NCI-H69 (cell line): ENCODE measurements at regions not wholly inside any gene's neighbourhood (a gene's known extent, or its start where the extent isn't known, plus 50 kb on each side); places are given as distances from the start of the nearest gene placed in this dataset.
"Not testable (repeated sequence)": the region's sequence is repeated elsewhere in the genome, so short reads cannot be mapped to it uniquely, and the experiment has no call there.

Experiments used
- DNase-seq: peaks from one replicate; lab custom pipeline; 2025; lab: John Stamatoyannopoulos, UW

- no peak for DNase-seq
Observed at GRCh38 chr22:42217752-42218280, 52.6 kb downstream of the TCF20 start.

GRCh38 chr22:42217019-42217751, 53.3 kb downstream of the TCF20 start:
- peak; percentile 13 for DNase-seq

- no peak for DNase-seq
Observed at GRCh38 chr22:42214633-42215415, 55.6 kb downstream of the TCF20 start.

- DNase-seq, result no peak
Observed at GRCh38 chr22:42208362-42208761, 62.1 kb downstream of the TCF20 start.

GRCh38 chr22:42207918-42208317, 62.5 kb downstream of the TCF20 start:
- no peak for DNase-seq

- no peak for DNase-seq
Observed at GRCh38 chr22:42203609-42204008, 66.8 kb downstream of the TCF20 start.

- DNase-seq, result no peak
Observed at GRCh38 chr22:42202669-42203068, 67.8 kb downstream of the TCF20 start.

GRCh38 chr22:42202048-42202447, 68.4 kb downstream of the TCF20 start:
- no peak for DNase-seq

GRCh38 chr22:42199025-42199424, 68.4 kb upstream of the CYP2D6 start:
- DNase-seq, result no peak

GRCh38 chr22:42198226-42198625, 67.6 kb upstream of the CYP2D6 start:
- no peak for DNase-seq

- DNase-seq, result no peak
Observed at GRCh38 chr22:42196454-42196853, 65.8 kb upstream of the CYP2D6 start.

- DNase-seq, result no peak
Observed at GRCh38 chr22:42194953-42195352, 64.3 kb upstream of the CYP2D6 start.

- no peak for DNase-seq
Observed at GRCh38 chr22:42194104-42194851, 63.7 kb upstream of the CYP2D6 start.

- DNase-seq, result no peak
Observed at GRCh38 chr22:42192547-42192946, 61.9 kb upstream of the CYP2D6 start.

- DNase-seq, result no peak
Observed at GRCh38 chr22:42190274-42190673, 59.7 kb upstream of the CYP2D6 start.

- no peak for DNase-seq
Observed at GRCh38 chr22:42189761-42190160, 59.2 kb upstream of the CYP2D6 start.

- peak; percentile 27 for DNase-seq
Observed at GRCh38 chr22:42188808-42189447, 58.3 kb upstream of the CYP2D6 start.

GRCh38 chr22:42187646-42188045, 57.0 kb upstream of the CYP2D6 start:
- no peak for DNase-seq

GRCh38 chr22:42185915-42186439, 55.4 kb upstream of the CYP2D6 start:
- DNase-seq, result peak; percentile 86

GRCh38 chr22:42184852-42185251, 54.2 kb upstream of the CYP2D6 start:
- DNase-seq, result no peak

GRCh38 chr22:42183461-42184059, 53.0 kb upstream of the CYP2D6 start:
- not testable (repeated sequence) for DNase-seq
